ENCODE measurements at regions not wholly inside any gene's neighbourhood (a gene's known extent, or its start where the extent isn't known, plus 50 kb on each side); places are given as distances from the start of the nearest gene placed in this dataset.
"Not testable (repeated sequence)": the region's sequence is repeated elsewhere in the genome, so short reads cannot be mapped to it uniquely, and the experiment has no call there.

- DNase-seq (ENCODE audit: low read depth in 4 of 4, low spot score in 3 of 4) = not testable (repeated sequence)
These were observed 153.4 kb upstream of the POGK start for GRCh38 chr1:166685891-166686290.

- not testable (repeated sequence) for DNase-seq (ENCODE audit: low read depth in 4 of 4, low spot score in 3 of 4)
These were observed 148.7 kb upstream of the POGK start for GRCh38 chr1:166690596-166690995.

GRCh38 chr1:166691476-166691875 lies 147.8 kb upstream of the POGK start:
- no peak for DNase-seq (ENCODE audit: low read depth in 4 of 4, low spot score in 3 of 4)

DNA sequence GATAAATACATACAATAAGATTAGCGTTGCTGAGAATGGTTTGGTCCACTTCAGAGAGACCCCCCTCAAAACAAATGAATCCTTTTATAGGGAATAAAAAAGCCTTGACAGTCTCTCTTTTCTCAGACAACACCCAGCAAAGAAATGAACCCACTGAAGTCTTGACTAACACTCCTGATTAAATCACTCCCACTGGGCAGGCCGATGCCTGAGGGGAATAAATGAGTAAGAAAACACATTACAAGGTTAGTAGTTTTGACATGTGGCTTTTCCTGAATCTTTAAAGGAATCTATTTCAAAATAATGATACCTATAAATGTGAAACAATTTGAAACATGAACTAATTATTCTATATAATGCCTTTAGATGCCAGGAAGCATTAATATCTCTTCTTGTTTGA lies 146.9 kb upstream of the POGK start:
- no peak for DNase-seq (ENCODE audit: low read depth in 4 of 4, low spot score in 3 of 4)

- DNase-seq (ENCODE audit: low read depth in 4 of 4, low spot score in 3 of 4) = no peak
These were observed 146.1 kb upstream of the POGK start for GRCh38 chr1:166693158-166693557.

- DNase-seq (ENCODE audit: low read depth in 4 of 4, low spot score in 3 of 4) = no peak
These were observed 145.5 kb upstream of the POGK start for GRCh38 chr1:166693673-166694297.

DNA sequence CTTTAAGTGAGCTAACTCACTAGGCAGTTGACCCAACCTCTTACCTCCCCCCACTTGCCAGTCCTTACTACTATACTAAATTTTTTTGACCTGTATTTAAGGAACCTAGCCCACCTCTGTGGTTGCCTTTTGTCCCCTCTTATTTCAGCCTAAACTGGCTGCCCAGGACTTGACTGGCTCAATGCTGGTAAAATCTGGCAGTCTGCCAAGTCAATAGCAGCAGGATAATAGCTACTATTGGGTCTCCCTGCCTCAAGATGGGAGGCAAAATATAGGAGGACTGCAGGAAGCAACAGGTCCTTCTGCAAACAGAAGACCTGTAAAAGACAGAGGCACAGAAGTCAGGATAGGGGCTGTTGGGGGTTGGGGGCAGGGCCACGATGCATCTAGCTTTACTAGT lies 144.2 kb upstream of the POGK start:
- DNase-seq (ENCODE audit: low read depth in 4 of 4, low spot score in 3 of 4) = no peak

- DNase-seq (ENCODE audit: low read depth in 4 of 4, low spot score in 3 of 4) = not testable (repeated sequence)
These were observed 143.4 kb upstream of the POGK start for GRCh38 chr1:166695834-166696233.

DNA sequence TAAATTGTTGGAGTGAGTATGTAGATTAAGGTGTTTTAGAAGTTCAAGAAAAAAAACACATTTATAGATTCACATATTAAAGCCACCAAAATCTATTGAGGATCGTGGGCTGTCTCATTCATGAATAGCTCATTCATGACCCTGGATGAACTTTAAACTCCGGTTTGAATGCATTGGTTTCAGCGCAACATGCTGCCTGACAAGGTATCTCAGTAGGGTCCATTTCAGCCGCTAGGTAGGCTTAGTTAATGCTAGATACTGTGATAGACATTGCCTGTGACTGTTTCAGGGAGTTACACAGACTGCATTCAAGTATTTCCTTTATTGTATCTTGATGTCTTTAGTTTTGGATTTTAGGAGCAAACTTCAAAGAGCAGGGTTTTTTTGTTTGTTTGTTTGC lies 140.5 kb upstream of the POGK start:
- no peak for DNase-seq (ENCODE audit: low read depth in 4 of 4, low spot score in 3 of 4)

- no peak for DNase-seq (ENCODE audit: low read depth in 4 of 4, low spot score in 3 of 4)
These were observed 139.7 kb upstream of the POGK start for GRCh38 chr1:166699613-166700012.

GRCh38 chr1:166700696-166701095 lies 138.6 kb upstream of the POGK start:
- no peak for DNase-seq (ENCODE audit: low read depth in 4 of 4, low spot score in 3 of 4)

DNA sequence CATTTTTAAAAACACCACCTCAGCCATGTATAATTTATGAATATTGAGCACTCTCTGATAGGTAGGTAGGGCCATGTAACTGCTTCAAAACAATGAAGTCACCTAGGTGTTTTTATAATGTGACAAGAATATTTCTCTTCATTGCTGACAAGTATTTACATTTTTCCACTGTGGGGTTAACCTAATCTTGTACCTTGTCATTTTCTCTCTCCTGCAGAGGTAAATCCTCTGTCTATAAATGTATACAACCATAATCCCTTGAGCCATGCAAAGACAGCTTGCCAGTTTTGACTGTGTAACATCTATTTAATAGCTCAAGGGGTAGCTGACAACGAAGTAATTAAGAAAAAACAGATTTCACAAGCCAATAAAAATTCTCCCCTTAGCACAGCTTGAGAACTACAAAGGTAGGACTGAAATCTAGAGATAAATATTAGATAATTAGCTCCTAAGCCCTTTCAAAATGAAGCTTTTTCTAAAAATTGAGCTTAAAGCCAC lies 137.6 kb upstream of the POGK start:
- no peak for DNase-seq (ENCODE audit: low read depth in 4 of 4, low spot score in 3 of 4)

DNA sequence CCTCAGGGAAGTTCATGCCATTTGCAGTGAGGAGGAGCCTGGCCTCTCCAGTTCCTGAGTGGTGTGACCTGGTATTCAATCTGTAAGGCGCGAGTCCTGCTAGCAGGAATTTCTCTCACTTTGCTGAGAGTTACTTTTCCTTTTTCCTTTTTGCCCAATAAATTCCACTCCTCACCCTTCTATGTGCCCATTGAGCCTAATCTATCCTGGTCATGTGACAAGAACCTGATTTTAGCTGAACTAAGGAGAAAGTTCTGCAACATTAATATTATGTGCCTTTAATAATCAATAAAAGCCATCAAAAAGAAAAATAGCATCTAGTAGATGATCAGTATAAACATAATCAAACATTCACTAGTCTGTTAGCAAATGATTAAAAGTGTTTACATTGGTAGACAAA lies 136.1 kb upstream of the POGK start:
- DNase-seq (ENCODE audit: low read depth in 4 of 4, low spot score in 3 of 4) = no peak

DNA sequence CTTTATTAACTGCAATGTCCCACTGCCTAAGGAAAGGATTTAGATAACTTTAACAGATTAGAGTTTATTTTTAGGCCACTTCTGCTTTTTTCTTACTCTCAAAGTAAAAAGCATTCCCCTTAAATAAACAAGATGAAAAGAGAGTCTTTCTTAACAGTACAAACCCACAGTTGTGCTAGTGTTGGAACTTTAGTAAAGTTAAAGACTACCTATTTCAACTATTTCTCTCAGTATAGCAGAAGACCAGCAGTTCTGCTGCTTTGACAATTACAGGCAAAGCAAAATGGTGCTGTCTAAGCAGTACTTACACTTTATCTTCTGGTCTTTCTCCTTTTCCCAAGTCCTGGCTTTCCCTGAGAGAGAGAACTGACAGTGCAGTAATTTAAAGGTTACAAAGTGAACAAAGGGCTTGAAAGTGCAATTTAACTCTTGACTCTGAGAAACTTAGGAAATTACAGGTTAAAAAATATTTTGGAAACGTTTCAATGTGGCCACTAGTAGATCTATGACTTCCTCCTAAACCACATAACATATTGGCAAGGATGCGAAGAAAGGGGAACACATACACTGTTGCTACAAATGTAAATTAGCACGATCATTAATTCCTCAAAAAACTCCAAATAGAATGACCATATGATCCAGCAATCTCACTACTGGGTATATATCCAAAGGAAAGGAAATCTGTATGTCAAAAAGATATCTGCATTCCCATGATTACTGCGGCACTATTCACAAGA lies 135.4 kb upstream of the POGK start:
- no peak for DNase-seq (ENCODE audit: low read depth in 4 of 4, low spot score in 3 of 4)

- no peak for DNase-seq (ENCODE audit: low read depth in 4 of 4, low spot score in 3 of 4)
These were observed 133.6 kb upstream of the POGK start for GRCh38 chr1:166705376-166706289.

- DNase-seq (ENCODE audit: low read depth in 4 of 4, low spot score in 3 of 4) = no peak
These were observed 122.7 kb upstream of the POGK start for GRCh38 chr1:166716620-166717019.

DNA sequence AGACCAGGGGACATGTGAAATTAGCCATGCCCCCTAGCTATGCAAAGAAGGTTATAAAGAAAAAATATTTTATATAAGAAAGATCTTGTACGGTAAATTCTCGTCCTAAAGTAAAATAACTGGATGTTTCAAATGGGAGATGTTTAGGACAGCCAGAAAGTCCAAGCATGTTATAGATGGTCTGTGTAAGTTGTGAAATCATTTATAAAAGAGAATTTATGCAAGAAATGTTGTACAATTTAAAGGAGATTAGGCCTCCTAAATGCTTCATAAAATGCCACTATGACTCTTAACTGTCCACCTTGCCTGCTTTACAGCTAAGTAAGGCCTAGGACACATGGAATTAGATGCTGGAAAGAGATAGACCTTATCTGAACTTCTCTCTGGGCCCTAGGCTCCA lies 118.1 kb upstream of the POGK start:
- DNase-seq (ENCODE audit: low read depth in 4 of 4, low spot score in 3 of 4) = no peak

- no peak for DNase-seq (ENCODE audit: low read depth in 4 of 4, low spot score in 3 of 4)
These were observed 108.9 kb upstream of the POGK start for GRCh38 chr1:166730299-166730888.

GRCh38 chr1:166738140-166738539 lies 101.1 kb upstream of the POGK start:
- no peak for DNase-seq (ENCODE audit: low read depth in 4 of 4, low spot score in 3 of 4)

GRCh38 chr1:166738873-166739272 lies 100.4 kb upstream of the POGK start:
- no peak for DNase-seq (ENCODE audit: low read depth in 4 of 4, low spot score in 3 of 4)

All from left renal pelvis (tissue), 4 donors.